ENCODE measurements at regions not wholly inside any gene's neighbourhood (a gene's known extent, or its start where the extent isn't known, plus 50 kb on each side); places are given as distances from the start of the nearest gene placed in this dataset.

DNA sequence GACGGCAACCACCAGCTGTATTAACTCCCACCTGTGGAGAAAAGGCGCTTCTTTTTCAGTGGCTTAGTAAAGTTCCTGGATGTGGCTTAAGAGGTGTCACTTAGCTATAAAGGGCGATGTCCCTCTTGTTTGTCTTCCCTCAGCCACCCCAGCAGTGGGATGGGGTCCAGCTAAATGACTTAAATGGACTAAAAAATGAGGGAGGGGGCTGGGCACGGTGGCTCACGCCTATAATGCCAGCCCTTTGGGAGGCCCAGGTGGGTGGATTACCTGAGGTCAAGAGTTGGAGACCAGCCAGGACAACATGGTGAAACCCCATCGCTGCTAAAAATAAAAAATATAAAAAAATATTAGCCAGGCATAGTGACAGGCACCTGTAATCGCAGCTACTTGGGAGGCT is 667.5 kb upstream of the RBFOX1 start:
- Histone ChIP-seq H3K4me3 (no peak overlapping the region), H3K36me3 (no peaks in the 10 kb centered on the region), H3K27ac (no peak overlapping the region), H3K9me3 (no peaks in the 10 kb centered on the region), H3K27me3 (peaks cover 0 to under 1% (median 0%) of the 10 kb centered on the region in 9 donors), H3K4me1 (no peaks in the 10 kb centered on the region)
- ATAC-seq (no peak), DNase-seq (no peak)
- 78 to 81% (median 80%) methylated on average over 7 of the region's 7 CpGs for WGBS, 4 donors
- TF ChIP-seq POLR2A (IDR thresholded peaks at IDR 0.05): no peak
- TF ChIP-seq, protein P1, sequence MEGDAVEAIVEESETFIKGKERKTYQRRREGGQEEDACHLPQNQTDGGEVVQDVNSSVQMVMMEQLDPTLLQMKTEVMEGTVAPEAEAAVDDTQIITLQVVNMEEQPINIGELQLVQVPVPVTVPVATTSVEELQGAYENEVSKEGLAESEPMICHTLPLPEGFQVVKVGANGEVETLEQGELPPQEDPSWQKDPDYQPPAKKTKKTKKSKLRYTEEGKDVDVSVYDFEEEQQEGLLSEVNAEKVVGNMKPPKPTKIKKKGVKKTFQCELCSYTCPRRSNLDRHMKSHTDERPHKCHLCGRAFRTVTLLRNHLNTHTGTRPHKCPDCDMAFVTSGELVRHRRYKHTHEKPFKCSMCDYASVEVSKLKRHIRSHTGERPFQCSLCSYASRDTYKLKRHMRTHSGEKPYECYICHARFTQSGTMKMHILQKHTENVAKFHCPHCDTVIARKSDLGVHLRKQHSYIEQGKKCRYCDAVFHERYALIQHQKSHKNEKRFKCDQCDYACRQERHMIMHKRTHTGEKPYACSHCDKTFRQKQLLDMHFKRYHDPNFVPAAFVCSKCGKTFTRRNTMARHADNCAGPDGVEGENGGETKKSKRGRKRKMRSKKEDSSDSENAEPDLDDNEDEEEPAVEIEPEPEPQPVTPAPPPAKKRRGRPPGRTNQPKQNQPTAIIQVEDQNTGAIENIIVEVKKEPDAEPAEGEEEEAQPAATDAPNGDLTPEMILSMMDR (IDR thresholded peaks at IDR 0.05): no peak
- intact Hi-C loops (cut with DNase I): no loop called here

DNA sequence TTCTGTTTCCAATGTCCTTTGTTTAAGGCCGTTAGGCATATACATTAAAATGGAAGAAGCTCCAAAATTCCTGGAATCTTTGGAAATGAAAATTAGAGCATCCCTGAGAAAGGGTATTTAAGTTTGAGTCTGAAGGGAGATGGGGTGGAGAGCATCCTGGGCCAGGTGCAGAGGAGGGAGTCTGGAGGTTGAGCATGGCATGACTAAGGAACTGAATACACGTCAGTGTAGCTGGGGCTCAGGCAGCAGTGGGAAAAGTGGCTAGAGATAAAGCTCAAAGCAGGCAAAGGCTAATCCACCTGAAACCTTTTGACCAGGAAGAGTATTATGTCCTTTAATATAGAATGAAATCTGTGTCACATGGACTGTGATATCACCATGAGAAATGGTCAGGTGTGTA is 669.0 kb upstream of the RBFOX1 start:
- ATAC-seq: no peak
- 47 to 55% (median 48%) methylated on average over 2 of the region's 2 CpGs for WGBS, 4 donors
- Histone ChIP-seq H3K4me1 (no peaks in the 10 kb centered on the region), H3K36me3 (no peaks in the 10 kb centered on the region), H3K27me3 (peaks cover 0 to 10% (median 0%) of the 10 kb centered on the region in 9 donors), H3K27ac (no peak overlapping the region), H3K4me3 (no peak overlapping the region), H3K9me3 (no peaks in the 10 kb centered on the region)
- no peak for DNase-seq
- intact Hi-C loops (cut with DNase I): no loop called here
- no peak for TF ChIP-seq POLR2A (IDR thresholded peaks at IDR 0.05)
- TF ChIP-seq, protein P1 (IDR thresholded peaks at IDR 0.05): no peak

DNA sequence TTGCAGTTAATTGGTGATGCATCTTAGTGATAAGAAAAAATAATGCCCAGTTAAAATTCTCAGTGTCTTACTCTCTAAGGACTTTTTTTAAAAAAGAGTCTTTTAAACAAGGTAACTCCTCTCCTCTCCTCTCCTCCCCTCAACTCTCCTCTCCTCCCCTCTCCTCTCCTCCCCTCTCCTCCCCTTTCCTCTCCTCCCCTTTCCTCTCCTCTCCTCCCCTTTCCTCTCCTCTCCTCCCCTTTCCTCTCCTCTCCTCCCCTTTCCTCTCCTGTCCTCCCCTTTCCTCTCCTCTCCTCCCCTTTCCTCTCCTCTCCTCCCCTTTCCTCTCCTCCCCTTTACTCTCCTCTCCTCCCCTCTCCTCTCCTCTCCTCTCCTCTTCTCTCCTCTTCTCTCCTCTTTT is 675.9 kb upstream of the RBFOX1 start:
- H3K27ac ChIP-seq: no peak overlapping the region
- ATAC-seq (no peak), DNase-seq (no peak)
- H3K36me3 ChIP-seq: no peaks in the 10 kb centered on the region
- intact Hi-C loops (cut with DNase I): no loop called here
- no peaks in the 10 kb centered on the region for H3K4me1 ChIP-seq
- no peaks in the 10 kb centered on the region for H3K9me3 ChIP-seq
- H3K4me3 ChIP-seq: no peak overlapping the region
- no peak for TF ChIP-seq POLR2A (IDR thresholded peaks at IDR 0.05)
- TF ChIP-seq, protein P1 (IDR thresholded peaks at IDR 0.05): no peak
- peaks cover 0 to 10% (median 0%) of the 10 kb centered on the region in 9 donors for H3K27me3 ChIP-seq

DNA sequence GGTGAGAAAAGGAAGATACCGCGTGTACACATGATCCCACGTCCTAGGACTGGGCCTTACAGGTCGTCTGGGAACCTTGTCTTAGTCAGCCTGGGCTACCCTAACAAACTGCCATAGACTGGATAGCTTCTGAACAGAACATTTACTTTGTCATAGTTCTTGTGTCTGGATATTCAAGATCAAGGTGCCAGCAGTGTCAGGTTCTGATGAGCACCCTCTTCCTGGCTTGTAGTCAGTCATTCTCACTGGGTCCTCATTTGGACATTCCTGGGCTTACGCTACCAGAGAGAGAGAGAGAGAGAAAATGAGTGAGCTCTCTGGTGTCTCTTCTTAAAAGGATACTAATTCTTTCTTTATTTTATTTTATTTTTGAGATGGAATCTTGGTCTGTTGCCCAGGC is 685.8 kb upstream of the RBFOX1 start:
- TF ChIP-seq POLR2A (IDR thresholded peaks at IDR 0.05): no peak
- TF ChIP-seq, protein P1 (IDR thresholded peaks at IDR 0.05): no peak
- intact Hi-C loops (cut with DNase I): loop anchor here in 5 of 10 donors (10.0 kb wide), 4 partner anchors 1032 to 1412 kb away; no protein-coding TSS in a partner anchor
- Histone ChIP-seq H3K27me3 (peaks cover 0 to 44% (median 0%) of the 10 kb centered on the region in 9 donors), H3K4me3 (no peak overlapping the region), H3K9me3 (no peaks in the 10 kb centered on the region), H3K27ac (no peak overlapping the region), H3K4me1 (no peaks in the 10 kb centered on the region), H3K36me3 (no peaks in the 10 kb centered on the region)
- 72 to 78% (median 76%) methylated on average over 5 of the region's 5 CpGs for WGBS, 4 donors
- no peak for DNase-seq
- ATAC-seq: no peak

Measured in heart left ventricle (tissue), 16 donors.